Tibial nerve (tissue), 3 donors: ENCODE measurements at regions not wholly inside any gene's neighbourhood (a gene's known extent, or its start where the extent isn't known, plus 50 kb on each side); places are given as distances from the start of the nearest gene placed in this dataset.

Experiments used
- CTCF ChIP-seq, 5 experiments: fragments of 200-600 bp in 3 of 5; fragments of 450-650 bp in 2 of 5; sonication (generic) in 3 of 5; IDR thresholded peaks; one replicate each; pipeline ENCODE4 v1.5.1; 2016 to 2019; ENCODE audit warnings: antibody characterized with exemption in 5 of 5, mild to moderate bottlenecking in 3 of 5, moderate library complexity in 2 of 5
- POLR2A ChIP-seq, 2 donors: fragments of 450-650 bp; IDR thresholded peaks; one replicate each; pipeline ENCODE4 v1.6.1; 2017; ENCODE audit warnings: antibody characterized with exemption in 2 of 2, mild to moderate bottlenecking in 2 of 2, moderate library complexity in 2 of 2

DNA sequence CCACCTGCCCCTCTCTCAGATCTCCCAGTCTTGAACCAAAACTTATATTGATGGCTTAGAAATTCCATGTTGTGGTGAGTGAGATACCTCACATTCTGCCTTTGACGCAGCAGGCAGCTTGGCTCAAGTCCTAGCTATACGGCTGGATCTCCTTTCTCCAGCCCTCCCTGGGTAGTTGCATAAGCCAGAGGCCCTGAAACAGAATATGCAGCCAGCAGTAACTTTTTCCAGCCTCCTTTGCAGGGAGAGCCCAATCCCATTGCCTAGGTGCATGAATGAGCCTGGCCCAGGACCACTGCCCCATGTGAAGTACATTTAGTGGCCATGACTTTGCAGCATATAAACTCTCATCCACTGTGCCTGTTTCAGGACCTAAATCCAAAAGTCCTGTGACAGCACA is 202.2 kb upstream of the CDYL start:
- TF ChIP-seq CTCF (IDR thresholded peaks at IDR 0.05) (no peak), POLR2A (IDR thresholded peaks at IDR 0.05) (no peak)
